Vagina (tissue), 2 donors: ENCODE measurements at regions not wholly inside any gene's neighbourhood (a gene's known extent, or its start where the extent isn't known, plus 50 kb on each side); places are given as distances from the start of the nearest gene placed in this dataset.

Experiments
- CTCF ChIP-seq, 3 experiments: fragments of 450-650 bp in 2 of 3; fragments of 200-600 bp in 1 of 3; sonication (generic) in 1 of 3; IDR thresholded peaks; one replicate each; pipeline ENCODE4 v1.5.1; 2017 to 2019; ENCODE audit warnings: antibody characterized with exemption in 3 of 3, mild to moderate bottlenecking in 2 of 3, moderate library complexity in 2 of 3
- POLR2AphosphoS5 ChIP-seq, 2 donors: sonication (generic); formaldehyde crosslinking; IDR thresholded peaks; one replicate each; pipeline ENCODE4 v1.9.0; 2017; ENCODE audit warnings: antibody characterized with exemption in 2 of 2, mild to moderate bottlenecking in 2 of 2, low read depth in 1 of 2; ENCODE audit not compliant: insufficient read depth in 1 of 2

- no peak for TF ChIP-seq CTCF (IDR thresholded peaks at IDR 0.05)
- no peak for TF ChIP-seq POLR2AphosphoS5 (IDR thresholded peaks at IDR 0.05; ENCODE audit: insufficient read depth in 1 of 2, low read depth in 1 of 2)
Observed at GRCh38 chr4:85018983-85019382, 52.5 kb upstream of the WDFY3 start.
